HL-60 (cell line): ENCODE measurements at regions not wholly inside any gene's neighbourhood (a gene's known extent, or its start where the extent isn't known, plus 50 kb on each side); places are given as distances from the start of the nearest gene placed in this dataset.

ENCODE experiments used
- POLR2AphosphoS5 ChIP-seq: IDR thresholded peaks from 2 replicates; pipeline ENCODE4 v1.6.1; 2012; ENCODE audit warnings: low read depth
- TF ChIP-seq, protein P1 (sequence below): IDR thresholded peaks from one replicate; pipeline ENCODE4 v1.5.1; 2011; ENCODE audit warnings: low read length, control low read depth, inconsistent platforms; ENCODE audit not compliant: insufficient read depth

DNA sequence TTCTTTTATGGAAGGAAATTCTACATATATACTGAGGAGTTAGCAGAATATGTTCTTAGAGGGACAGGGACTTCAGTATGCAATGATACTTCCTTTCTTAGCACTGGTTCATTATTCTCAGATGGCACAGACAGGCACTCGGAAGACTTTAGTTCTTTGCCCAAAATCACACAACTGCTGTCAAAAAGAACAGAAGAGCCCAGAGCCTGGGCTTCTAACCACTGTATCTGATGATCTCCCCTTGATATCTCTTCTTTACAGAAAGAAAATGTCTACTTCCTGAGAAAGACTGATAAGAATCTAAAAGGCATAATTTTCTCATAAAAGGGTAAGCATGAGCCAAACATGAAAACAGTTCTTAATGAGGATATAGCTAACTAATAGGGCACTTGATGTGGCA is 2034.2 kb upstream of the PRR20A start:
- no peak for TF ChIP-seq POLR2AphosphoS5
- TF ChIP-seq, protein P1, sequence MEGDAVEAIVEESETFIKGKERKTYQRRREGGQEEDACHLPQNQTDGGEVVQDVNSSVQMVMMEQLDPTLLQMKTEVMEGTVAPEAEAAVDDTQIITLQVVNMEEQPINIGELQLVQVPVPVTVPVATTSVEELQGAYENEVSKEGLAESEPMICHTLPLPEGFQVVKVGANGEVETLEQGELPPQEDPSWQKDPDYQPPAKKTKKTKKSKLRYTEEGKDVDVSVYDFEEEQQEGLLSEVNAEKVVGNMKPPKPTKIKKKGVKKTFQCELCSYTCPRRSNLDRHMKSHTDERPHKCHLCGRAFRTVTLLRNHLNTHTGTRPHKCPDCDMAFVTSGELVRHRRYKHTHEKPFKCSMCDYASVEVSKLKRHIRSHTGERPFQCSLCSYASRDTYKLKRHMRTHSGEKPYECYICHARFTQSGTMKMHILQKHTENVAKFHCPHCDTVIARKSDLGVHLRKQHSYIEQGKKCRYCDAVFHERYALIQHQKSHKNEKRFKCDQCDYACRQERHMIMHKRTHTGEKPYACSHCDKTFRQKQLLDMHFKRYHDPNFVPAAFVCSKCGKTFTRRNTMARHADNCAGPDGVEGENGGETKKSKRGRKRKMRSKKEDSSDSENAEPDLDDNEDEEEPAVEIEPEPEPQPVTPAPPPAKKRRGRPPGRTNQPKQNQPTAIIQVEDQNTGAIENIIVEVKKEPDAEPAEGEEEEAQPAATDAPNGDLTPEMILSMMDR, result no peak
